ENCODE measurements at regions not wholly inside any gene's neighbourhood (a gene's known extent, or its start where the extent isn't known, plus 50 kb on each side); places are given as distances from the start of the nearest gene placed in this dataset.
"Not testable (repeated sequence)": the region's sequence is repeated elsewhere in the genome, so short reads cannot be mapped to it uniquely, and the experiment has no call there.

- intact Hi-C loops (cut with DNase I; ENCODE audit: low total_unique reads) = no loop called here
- no peak for DNase-seq
- no peak for TF ChIP-seq POLR2AphosphoS5 (IDR thresholded peaks at IDR 0.05)
- peak; percentile 68 to 89 (median 86) for TF ChIP-seq CTCF (IDR thresholded peaks at IDR 0.05 in 8 of 11, conservative IDR thresholded peaks at IDR 0.05 in 3 of 11)
- no peaks in the 10 kb centered on the region for H3K36me3 ChIP-seq
- no peak overlapping the region for H3K4me3 ChIP-seq
- peaks cover 0 to 14% (median 0%) of the 10 kb centered on the region in 7 donors for H3K27me3 ChIP-seq (replicated peaks in 1 of 7)
- H3K27ac ChIP-seq = no peak overlapping the region
- WGBS, 5 donors = 5 to 10% (median 6%) methylated on average over 5 of the region's 5 CpGs
- peaks cover 0 to 31% (median 20%) of the 10 kb centered on the region in 6 donors for H3K4me1 ChIP-seq
- no peaks in the 10 kb centered on the region for H3K9me3 ChIP-seq
These were observed 116.3 kb downstream of the OR2B2 start for GRCh38 chr6:27795697-27796494.

- H3K27ac ChIP-seq = peak overlapping the region in 7 of 8 donors; percentile 9 to 74 (median 48)
- H3K27me3 ChIP-seq (replicated peaks in 1 of 7) = peaks cover 0 to 14% (median 0%) of the 10 kb centered on the region in 7 donors
- TF ChIP-seq POLR2A (IDR thresholded peaks at IDR 0.05) = no peak
- TF ChIP-seq POLR2AphosphoS5 (IDR thresholded peaks at IDR 0.05) = no peak
- TF ChIP-seq CTCF (IDR thresholded peaks at IDR 0.05 in 8 of 11, conservative IDR thresholded peaks at IDR 0.05 in 3 of 11) = no peak
- H3K4me1 ChIP-seq = peaks cover 0 to 31% (median 20%) of the 10 kb centered on the region in 6 donors
- H3K36me3 ChIP-seq = no peaks in the 10 kb centered on the region
- H3K9me3 ChIP-seq = no peaks in the 10 kb centered on the region
- 3 to 4% (median 3%) methylated on average over 22 of the region's 22 CpGs for WGBS, 5 donors
- DNase-seq = no peak
- intact Hi-C loops (cut with DNase I; ENCODE audit: low total_unique reads) = no loop called here
- H3K4me3 ChIP-seq = peak overlapping the region; percentile 26 to 72 (median 44)
These were observed 120.8 kb downstream of the OR2B2 start for GRCh38 chr6:27791182-27791943.

GRCh38 chr6:27788376-27788775 is 123.8 kb downstream of the OR2B2 start:
- H3K36me3 ChIP-seq; H3K9me3 ChIP-seq; H3K27ac ChIP-seq; H3K4me3 ChIP-seq; intact Hi-C loops (cut with DNase I; ENCODE audit: low total_unique reads): not testable (repeated sequence)
- Histone ChIP-seq H3K27me3 (replicated peaks in 1 of 7) (peaks cover 0 to 26% (median 0%) of the 10 kb centered on the region in 7 donors), H3K4me1 (peaks cover 0 to 26% (median 20%) of the 10 kb centered on the region in 6 donors)
- peak; percentile 24 for DNase-seq
- WGBS, 5 donors = 91 to 99% (median 92%) methylated on average over 17 of the region's 17 CpGs

DNA sequence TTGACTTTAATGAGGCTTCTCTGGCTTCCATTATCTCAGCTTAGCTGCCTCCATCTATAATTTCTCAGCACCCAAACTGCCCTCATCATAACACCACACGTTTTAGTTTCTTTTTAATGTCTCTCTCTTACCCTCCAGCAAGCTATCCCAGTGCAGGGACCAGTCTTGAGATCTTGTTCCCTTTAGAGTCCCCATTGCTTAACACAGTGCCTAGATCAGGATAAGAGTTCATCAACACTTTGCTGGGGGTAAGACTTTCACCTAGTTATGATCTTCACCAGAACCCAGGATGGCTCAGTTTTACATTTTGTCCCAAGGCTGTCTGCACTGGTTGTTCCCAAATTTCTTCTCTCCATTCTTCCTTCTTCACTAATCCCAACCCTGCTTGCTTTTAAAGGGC is 126.1 kb downstream of the OR2B2 start:
- no peak overlapping the region for H3K4me3 ChIP-seq
- intact Hi-C loops (cut with DNase I; ENCODE audit: low total_unique reads) = no loop called here
- H3K4me1 ChIP-seq = peaks cover 0 to 3% (median 0%) of the 10 kb centered on the region in 6 donors
- 33 to 51% (median 41%) methylated on average over 1 of the region's 1 CpG for WGBS, 5 donors
- no peak for DNase-seq
- H3K27me3 ChIP-seq (replicated peaks in 1 of 7) = peaks cover 0 to 13% (median 0%) of the 10 kb centered on the region in 7 donors
- no peak overlapping the region for H3K27ac ChIP-seq
- no peaks in the 10 kb centered on the region for H3K9me3 ChIP-seq
- H3K36me3 ChIP-seq = no peaks in the 10 kb centered on the region
- TF ChIP-seq POLR2A (IDR thresholded peaks at IDR 0.05) (no peak), CTCF (IDR thresholded peaks at IDR 0.05 in 8 of 11, conservative IDR thresholded peaks at IDR 0.05 in 3 of 11) (no peak), POLR2AphosphoS5 (IDR thresholded peaks at IDR 0.05) (no peak)
